Adrenal gland (tissue), 5 donors: ENCODE measurements at regions not wholly inside any gene's neighbourhood (a gene's known extent, or its start where the extent isn't known, plus 50 kb on each side); places are given as distances from the start of the nearest gene placed in this dataset.

Experiments
- POLR2A ChIP-seq, 2 donors: fragments of 450-650 bp; IDR thresholded peaks; one replicate each; pipeline ENCODE4 v1.6.1; 2017; ENCODE audit warnings: antibody characterized with exemption in 2 of 2, mild to moderate bottlenecking in 2 of 2, moderate library complexity in 1 of 2
- TF ChIP-seq, protein P1 (sequence below), 6 experiments: fragments of 450-650 bp in 4 of 6; fragments of 200-600 bp in 2 of 6; sonication (generic) in 1 of 6; IDR thresholded peaks; 1 replicate in 5 of 6; 2 replicates in 1 of 6; pipeline versions ENCODE4 v1.5.1 to v1.8.0; 2016 to 2021; ENCODE audit warnings: antibody characterized with exemption in 6 of 6, mild to moderate bottlenecking in 2 of 6, moderate library complexity in 1 of 6
- donor health status: DM: no; HTN: no; CAD: no.

DNA sequence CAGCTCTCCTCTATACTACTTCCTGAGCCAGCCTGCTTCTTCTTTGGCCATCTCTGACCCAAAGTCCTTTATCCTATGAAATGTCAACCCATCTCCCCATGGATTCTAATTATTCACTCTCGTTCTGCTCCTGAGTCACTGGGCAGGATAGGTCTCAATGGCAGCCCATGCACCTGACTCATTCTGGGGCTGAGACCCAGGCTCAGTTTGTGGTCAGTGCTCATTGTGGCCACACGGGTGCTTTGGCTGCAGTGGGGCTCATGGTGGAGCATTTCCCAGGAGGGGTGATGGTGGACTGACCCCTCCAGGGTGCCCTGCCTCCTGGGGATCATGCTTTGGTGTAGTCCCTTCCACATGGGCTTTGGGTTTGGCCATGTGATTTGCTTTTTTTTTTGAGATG is 154.8 kb upstream of the WSCD1 start:
- no peak for TF ChIP-seq POLR2A (IDR thresholded peaks at IDR 0.05)
- TF ChIP-seq, protein P1, sequence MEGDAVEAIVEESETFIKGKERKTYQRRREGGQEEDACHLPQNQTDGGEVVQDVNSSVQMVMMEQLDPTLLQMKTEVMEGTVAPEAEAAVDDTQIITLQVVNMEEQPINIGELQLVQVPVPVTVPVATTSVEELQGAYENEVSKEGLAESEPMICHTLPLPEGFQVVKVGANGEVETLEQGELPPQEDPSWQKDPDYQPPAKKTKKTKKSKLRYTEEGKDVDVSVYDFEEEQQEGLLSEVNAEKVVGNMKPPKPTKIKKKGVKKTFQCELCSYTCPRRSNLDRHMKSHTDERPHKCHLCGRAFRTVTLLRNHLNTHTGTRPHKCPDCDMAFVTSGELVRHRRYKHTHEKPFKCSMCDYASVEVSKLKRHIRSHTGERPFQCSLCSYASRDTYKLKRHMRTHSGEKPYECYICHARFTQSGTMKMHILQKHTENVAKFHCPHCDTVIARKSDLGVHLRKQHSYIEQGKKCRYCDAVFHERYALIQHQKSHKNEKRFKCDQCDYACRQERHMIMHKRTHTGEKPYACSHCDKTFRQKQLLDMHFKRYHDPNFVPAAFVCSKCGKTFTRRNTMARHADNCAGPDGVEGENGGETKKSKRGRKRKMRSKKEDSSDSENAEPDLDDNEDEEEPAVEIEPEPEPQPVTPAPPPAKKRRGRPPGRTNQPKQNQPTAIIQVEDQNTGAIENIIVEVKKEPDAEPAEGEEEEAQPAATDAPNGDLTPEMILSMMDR (IDR thresholded peaks at IDR 0.05), result no peak
